PC-9 (cell line): ENCODE measurements at regions not wholly inside any gene's neighbourhood (a gene's known extent, or its start where the extent isn't known, plus 50 kb on each side); places are given as distances from the start of the nearest gene placed in this dataset.
"Not testable (repeated sequence)": the region's sequence is repeated elsewhere in the genome, so short reads cannot be mapped to it uniquely, and the experiment has no call there.

Experiments
- BruUV-seq: library from RNA; stranded (reverse); fragments of 400-500 nt; replicated peaks from 2 replicates; lab custom pipeline; 2021; lab: Mats Ljungman, UMichigan
- CTCF ChIA-PET: fragments of 300-600 bp; sonication (Branson Sonifier 250); formaldehyde crosslinking; loops from one replicate; lab custom pipeline; 2022; ENCODE audit warnings: antibody characterized with exemption; lab: Charles Lee
- POLR2A ChIA-PET: fragments of 300-600 bp; sonication (Branson Sonifier 250); formaldehyde crosslinking; loops from one replicate; lab custom pipeline; 2022; ENCODE audit warnings: antibody characterized with exemption; ENCODE audit not compliant: unreplicated experiment; lab: Charles Lee
- DNase-seq, 2 experiments: peaks; one replicate each; pipeline versions ENCODE4 v3.0.0 to v3.0.0-alpha.2; 2015 to 2022; ENCODE audit warnings: mixed read lengths in 1 of 2
- H2AFZ ChIP-seq: fragments of 200-600 bp; sonication (generic); 2 replicates; pipeline ENCODE4 v1.8.1; 2017; ENCODE audit warnings: antibody characterized with exemption
- H3F3A ChIP-seq: fragments of 200-600 bp; sonication (generic); 2 replicates; pipeline ENCODE4 v1.8.1; 2017; ENCODE audit warnings: antibody characterized with exemption, mild to moderate bottlenecking, low read depth; ENCODE audit not compliant: insufficient read depth
- H3K27ac ChIP-seq: fragments of 200-600 bp; sonication (generic); 2 replicates; pipeline ENCODE4 v1.6.1; 2016; ENCODE audit warnings: mixed run types
- H3K27me3 ChIP-seq: fragments of 200-600 bp; sonication (generic); 2 replicates; pipeline ENCODE4 v1.6.1; 2016; ENCODE audit warnings: low read depth, mixed run types; ENCODE audit not compliant: insufficient read depth
- H3K36me3 ChIP-seq: fragments of 200-600 bp; sonication (generic); 2 replicates; pipeline ENCODE4 v1.6.1; 2016; ENCODE audit warnings: low read depth, mixed run types
- H3K4me1 ChIP-seq: fragments of 200-600 bp; sonication (generic); replicated peaks from 2 replicates; pipeline ENCODE4 v1.6.1; 2016; ENCODE audit warnings: mixed run types; ENCODE audit not compliant: insufficient read depth
- H3K4me2 ChIP-seq: fragments of 200-600 bp; sonication (generic); 2 replicates; pipeline ENCODE4 v1.6.1; 2017; ENCODE audit warnings: mixed run types
- H3K4me3 ChIP-seq: fragments of 200-600 bp; sonication (generic); 2 replicates; pipeline ENCODE4 v1.6.1; 2016; ENCODE audit warnings: mixed run types
- H3K79me2 ChIP-seq: fragments of 200-600 bp; sonication (generic); 2 replicates; pipeline ENCODE4 v1.6.1; 2017; ENCODE audit warnings: low read depth, mixed run types
- H3K9me2 ChIP-seq: fragments of 200-600 bp; sonication (generic); 2 replicates; pipeline ENCODE4 v1.8.1; 2017; ENCODE audit warnings: mild to moderate bottlenecking; ENCODE audit not compliant: insufficient read depth
- H3K9me3 ChIP-seq: fragments of 200-600 bp; sonication (generic); 2 replicates; pipeline ENCODE4 v1.8.1; 2016; ENCODE audit warnings: low read depth; ENCODE audit not compliant: insufficient read depth
- H4K20me1 ChIP-seq: fragments of 200-600 bp; sonication (generic); 2 replicates; pipeline ENCODE4 v1.8.1; 2017; ENCODE audit not compliant: insufficient read depth
- EZH2 ChIP-seq: fragments of 200-600 bp; sonication (generic); IDR thresholded peaks from 2 replicates; pipeline ENCODE4 v1.8.0; 2017; ENCODE audit warnings: antibody characterized with exemption, low read depth
- intact Hi-C: fragments of 100-400 bp; cut with micrococcal nuclease; formaldehyde crosslinking; loops from one replicate; pipeline ENCODE4 v1.10.0; 2022; ENCODE audit not compliant: unreplicated experiment
- TF ChIP-seq, protein P1 (sequence below): fragments of 200-600 bp; sonication (generic); conservative IDR thresholded peaks from 2 replicates; pipeline ENCODE4 v1.6.1; 2017; ENCODE audit warnings: mixed run types, antibody characterized with exemption, mild to moderate bottlenecking, moderate library complexity

DNA sequence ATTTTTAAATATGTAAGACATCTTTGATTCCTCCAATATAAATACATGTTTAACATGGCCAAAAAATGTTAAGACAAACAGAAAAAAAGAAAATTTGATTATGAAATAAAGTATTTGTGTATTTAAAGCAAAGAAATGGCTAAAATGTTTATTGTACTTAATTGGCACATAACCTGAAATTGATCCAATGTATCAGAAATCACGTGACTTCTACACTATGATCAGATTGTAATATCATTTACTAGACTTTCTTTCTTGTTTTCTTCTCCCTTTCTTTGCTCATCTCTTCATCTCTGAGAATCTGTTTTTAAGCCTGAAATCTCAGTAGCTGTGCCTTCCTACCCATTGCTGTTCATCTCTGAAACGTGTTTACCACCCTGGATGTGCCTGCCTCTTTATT is 420.3 kb downstream of the RSL24D1 start:
- Histone ChIP-seq H3F3A (no peaks in the 10 kb centered on the region), H3K36me3 (no peaks in the 10 kb centered on the region), H3K9me3 (no peaks in the 10 kb centered on the region), H3K4me2 (no peak overlapping the region), H3K79me2 (no peaks in the 10 kb centered on the region), H3K27ac (no peak overlapping the region), H3K27me3 (peaks cover 5% of the 10 kb centered on the region; the same call in 1 of the 2 replicates), H3K9me2 (no peaks in the 10 kb centered on the region), H4K20me1 (no peaks in the 10 kb centered on the region), H2AFZ (no peak overlapping the region), H3K4me1 (no peaks in the 10 kb centered on the region), H3K4me3 (no peak overlapping the region)
- CTCF ChIA-PET, result no interaction called here
- DNase-seq, result no peak
- no peak for TF ChIP-seq EZH2
- TF ChIP-seq, protein P1, sequence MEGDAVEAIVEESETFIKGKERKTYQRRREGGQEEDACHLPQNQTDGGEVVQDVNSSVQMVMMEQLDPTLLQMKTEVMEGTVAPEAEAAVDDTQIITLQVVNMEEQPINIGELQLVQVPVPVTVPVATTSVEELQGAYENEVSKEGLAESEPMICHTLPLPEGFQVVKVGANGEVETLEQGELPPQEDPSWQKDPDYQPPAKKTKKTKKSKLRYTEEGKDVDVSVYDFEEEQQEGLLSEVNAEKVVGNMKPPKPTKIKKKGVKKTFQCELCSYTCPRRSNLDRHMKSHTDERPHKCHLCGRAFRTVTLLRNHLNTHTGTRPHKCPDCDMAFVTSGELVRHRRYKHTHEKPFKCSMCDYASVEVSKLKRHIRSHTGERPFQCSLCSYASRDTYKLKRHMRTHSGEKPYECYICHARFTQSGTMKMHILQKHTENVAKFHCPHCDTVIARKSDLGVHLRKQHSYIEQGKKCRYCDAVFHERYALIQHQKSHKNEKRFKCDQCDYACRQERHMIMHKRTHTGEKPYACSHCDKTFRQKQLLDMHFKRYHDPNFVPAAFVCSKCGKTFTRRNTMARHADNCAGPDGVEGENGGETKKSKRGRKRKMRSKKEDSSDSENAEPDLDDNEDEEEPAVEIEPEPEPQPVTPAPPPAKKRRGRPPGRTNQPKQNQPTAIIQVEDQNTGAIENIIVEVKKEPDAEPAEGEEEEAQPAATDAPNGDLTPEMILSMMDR, result no peak
- no TSS peak for BruUV-seq
- POLR2A ChIA-PET, result no interaction called here
- intact Hi-C loops, result no loop called here

- DNase-seq, result no peak
- TF ChIP-seq EZH2, result no peak
- TF ChIP-seq, protein P1, result no peak
- H3K4me1 ChIP-seq, result no peaks in the 10 kb centered on the region
- no peak overlapping the region for H2AFZ ChIP-seq
- no peaks in the 10 kb centered on the region for H3K79me2 ChIP-seq
- intact Hi-C loops, result no loop called here
- H3K36me3 ChIP-seq, result no peaks in the 10 kb centered on the region
- peaks cover under 1% of the 10 kb centered on the region; the same call in 1 of the 2 replicates for H3K27me3 ChIP-seq
- H3F3A ChIP-seq, result no peaks in the 10 kb centered on the region
- BruUV-seq, result no TSS peak
- no peak overlapping the region for H3K27ac ChIP-seq
- H3K9me3 ChIP-seq, result no peaks in the 10 kb centered on the region
- no peak overlapping the region for H3K4me2 ChIP-seq
- POLR2A ChIA-PET, result no interaction called here
- H4K20me1 ChIP-seq, result no peaks in the 10 kb centered on the region
- CTCF ChIA-PET, result no interaction called here
- H3K9me2 ChIP-seq, result no peaks in the 10 kb centered on the region
- H3K4me3 ChIP-seq, result no peak overlapping the region
Measured at GRCh38 chr15:54772663-54773062, 424.1 kb downstream of the RSL24D1 start.

DNA sequence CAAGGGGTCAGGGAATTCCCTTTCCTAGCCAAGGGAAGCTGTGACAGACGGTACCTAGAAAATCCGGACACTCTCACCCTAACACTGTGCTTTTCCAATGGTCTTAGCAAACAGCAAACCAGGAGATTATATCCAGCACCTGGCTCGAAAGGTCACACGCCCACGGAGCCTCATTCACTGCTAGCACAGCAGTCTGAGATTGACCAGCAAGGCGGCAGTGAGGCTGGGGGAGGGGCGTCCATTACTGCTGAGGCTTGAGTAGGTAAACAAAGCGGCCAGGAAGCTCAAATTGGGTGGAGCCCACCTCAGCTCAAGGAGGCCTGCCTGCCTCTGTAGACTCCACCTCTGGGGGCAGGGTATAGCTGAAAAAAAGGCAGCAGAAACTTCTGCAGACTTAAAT is 447.3 kb downstream of the RSL24D1 start:
- H3K9me3 ChIP-seq, H4K20me1 ChIP-seq, intact Hi-C loops, H3K4me3 ChIP-seq, DNase-seq, H2AFZ ChIP-seq, H3K4me1 ChIP-seq, H3K4me2 ChIP-seq, H3K9me2 ChIP-seq, H3K36me3 ChIP-seq, H3K27me3 ChIP-seq, BruUV-seq, H3K79me2 ChIP-seq, H3K27ac ChIP-seq, H3F3A ChIP-seq, POLR2A ChIA-PET: not testable (repeated sequence)
- CTCF ChIA-PET, result interaction anchor here (0.6 kb wide), 1 partner anchor 360 kb away, joined by 3 read pairs; no protein-coding TSS in a partner anchor

DNA sequence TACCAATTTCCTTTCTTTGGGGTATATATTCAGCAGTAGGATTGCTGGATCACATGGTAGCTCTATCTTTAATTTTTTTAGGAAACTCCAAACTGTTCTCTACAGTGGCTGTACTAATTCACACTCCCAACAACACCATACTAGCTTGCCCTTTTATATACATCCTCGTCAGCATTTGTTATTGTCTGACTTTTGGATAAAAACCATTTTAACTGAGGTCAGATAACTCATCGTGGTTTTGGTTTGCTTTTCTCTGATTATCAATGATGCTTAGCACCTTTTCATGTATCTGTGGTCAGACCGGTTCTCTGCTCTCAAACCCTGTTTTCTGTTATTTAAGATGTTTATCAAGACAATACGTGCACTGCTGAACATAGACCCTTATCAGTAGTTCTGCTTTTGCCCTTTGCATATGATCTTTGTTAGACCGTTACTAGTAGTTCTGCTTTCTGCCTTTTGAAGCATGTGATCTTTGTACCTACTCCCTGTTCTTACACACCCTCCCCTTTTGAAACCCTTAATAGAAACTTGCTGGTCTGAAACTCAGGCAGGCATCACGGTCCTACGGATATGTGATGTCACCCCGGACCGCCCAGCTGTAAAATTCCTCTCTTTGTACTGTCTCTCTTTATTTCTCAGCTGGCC is 474.3 kb downstream of the RSL24D1 start:
- Histone ChIP-seq H3K36me3 (no peaks in the 10 kb centered on the region), H3F3A (no peaks in the 10 kb centered on the region), H2AFZ (no peak overlapping the region), H3K4me2 (no peak overlapping the region), H3K4me1 (no peaks in the 10 kb centered on the region), H3K27ac (no peak overlapping the region), H3K79me2 (no peaks in the 10 kb centered on the region), H3K9me2 (no peaks in the 10 kb centered on the region), H3K4me3 (no peak overlapping the region), H3K27me3 (no peaks in the 10 kb centered on the region), H4K20me1 (no peaks in the 10 kb centered on the region), H3K9me3 (no peaks in the 10 kb centered on the region)
- no TSS peak for BruUV-seq
- no peak for DNase-seq
- TF ChIP-seq, protein P1, result no peak
- TF ChIP-seq EZH2, result no peak
- intact Hi-C loops, result no loop called here
- CTCF ChIA-PET, result no interaction called here
- POLR2A ChIA-PET, result no interaction called here
